ENCODE measurements at regions not wholly inside any gene's neighbourhood (a gene's known extent, or its start where the extent isn't known, plus 50 kb on each side); places are given as distances from the start of the nearest gene placed in this dataset.
"Not testable (repeated sequence)": the region's sequence is repeated elsewhere in the genome, so short reads cannot be mapped to it uniquely, and the experiment has no call there.

DNA sequence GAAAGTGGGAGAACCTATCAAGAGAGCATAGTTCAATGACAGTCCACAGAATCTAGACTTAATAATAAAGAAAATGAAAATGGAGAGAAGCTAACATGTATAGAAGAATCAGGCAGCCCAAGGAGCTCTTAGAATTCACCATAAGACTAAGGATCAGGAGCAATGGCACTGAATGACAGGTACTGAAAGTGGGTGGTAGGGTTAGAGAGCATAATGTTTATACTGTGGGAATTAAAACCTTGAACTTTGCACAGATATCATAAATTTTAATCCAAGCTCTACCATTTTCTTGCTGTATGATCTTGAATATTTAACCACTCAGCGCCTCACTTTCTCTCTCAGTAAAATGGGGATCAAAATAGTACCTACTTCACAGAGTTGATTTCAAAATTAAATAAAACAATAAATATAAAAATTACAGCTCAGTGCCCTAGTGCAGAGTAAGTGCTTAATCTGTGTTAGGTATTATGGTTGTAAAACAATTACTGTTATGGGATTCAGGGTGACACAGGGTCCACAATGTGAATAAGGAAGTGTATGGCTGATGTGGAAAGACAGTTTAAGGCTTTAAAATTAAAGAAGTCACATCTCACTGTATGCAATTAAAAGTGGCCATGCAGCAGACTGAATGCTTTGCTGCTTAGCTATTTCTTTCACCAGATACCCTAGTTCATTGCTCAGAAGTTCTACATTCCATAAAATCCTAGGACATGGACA lies 319.8 kb downstream of the HINT1 start:
- Histone ChIP-seq H3K4me1 (ENCODE audit: low read depth) (peaks cover 5% of the 10 kb centered on the region), H3K4me3 (no peak overlapping the region), H3K36me3 (ENCODE audit: low read depth) (no peaks in the 10 kb centered on the region), H3K9me3 (peaks cover 4% of the 10 kb centered on the region)
- TF ChIP-seq, protein P1, sequence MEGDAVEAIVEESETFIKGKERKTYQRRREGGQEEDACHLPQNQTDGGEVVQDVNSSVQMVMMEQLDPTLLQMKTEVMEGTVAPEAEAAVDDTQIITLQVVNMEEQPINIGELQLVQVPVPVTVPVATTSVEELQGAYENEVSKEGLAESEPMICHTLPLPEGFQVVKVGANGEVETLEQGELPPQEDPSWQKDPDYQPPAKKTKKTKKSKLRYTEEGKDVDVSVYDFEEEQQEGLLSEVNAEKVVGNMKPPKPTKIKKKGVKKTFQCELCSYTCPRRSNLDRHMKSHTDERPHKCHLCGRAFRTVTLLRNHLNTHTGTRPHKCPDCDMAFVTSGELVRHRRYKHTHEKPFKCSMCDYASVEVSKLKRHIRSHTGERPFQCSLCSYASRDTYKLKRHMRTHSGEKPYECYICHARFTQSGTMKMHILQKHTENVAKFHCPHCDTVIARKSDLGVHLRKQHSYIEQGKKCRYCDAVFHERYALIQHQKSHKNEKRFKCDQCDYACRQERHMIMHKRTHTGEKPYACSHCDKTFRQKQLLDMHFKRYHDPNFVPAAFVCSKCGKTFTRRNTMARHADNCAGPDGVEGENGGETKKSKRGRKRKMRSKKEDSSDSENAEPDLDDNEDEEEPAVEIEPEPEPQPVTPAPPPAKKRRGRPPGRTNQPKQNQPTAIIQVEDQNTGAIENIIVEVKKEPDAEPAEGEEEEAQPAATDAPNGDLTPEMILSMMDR (IDR thresholded peaks at IDR 0.05) = no peak
- DNase-seq = no peak
- intact Hi-C loops (cut with DNase I, micrococcal nuclease) = no loop called here
- ATAC-seq = peak; percentile 76

DNA sequence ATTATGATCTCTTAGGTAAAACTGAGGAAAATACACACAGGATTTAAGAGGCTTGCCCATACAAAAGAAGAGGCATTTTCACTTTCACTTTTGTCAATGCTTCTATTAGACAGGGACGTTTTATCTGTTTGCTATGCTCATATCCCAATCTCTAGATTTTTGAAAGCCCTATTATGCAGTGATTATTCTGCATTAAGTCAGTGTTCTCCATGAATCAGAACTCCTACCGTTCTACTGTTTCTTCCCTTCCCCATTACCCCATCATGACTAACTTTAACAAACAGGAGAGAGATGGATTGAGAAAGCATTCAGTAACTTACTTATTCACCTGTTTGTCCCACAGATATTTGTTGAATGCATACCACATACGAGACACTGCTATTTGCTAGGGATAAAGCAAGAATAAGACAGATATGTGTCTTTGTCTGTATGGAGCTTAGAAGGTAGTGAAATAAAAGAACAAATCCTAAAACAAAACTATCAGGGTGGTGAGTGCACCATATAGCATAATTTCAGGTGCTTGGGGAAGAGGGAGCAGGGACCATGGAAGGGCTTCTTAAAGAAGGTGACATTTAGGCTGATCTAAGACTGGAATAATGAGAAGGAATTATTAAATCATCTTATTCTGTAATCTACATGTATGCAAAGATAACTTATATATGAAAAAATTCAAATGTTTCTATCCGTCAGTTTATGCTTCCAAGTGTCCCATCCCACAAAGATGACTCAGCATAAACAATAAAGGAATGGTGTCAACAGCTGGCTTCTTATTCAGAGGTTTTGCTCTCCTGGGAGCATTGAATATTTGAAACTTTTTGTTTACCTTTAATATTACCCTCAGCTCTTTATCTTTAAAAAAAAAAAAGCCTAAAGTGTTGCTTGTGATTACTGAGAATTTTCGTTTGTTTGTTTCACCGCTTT lies 328.1 kb downstream of the HINT1 start:
- TF ChIP-seq, protein P1 (IDR thresholded peaks at IDR 0.05) = no peak
- Histone ChIP-seq H3K36me3 (ENCODE audit: low read depth) (no peaks in the 10 kb centered on the region), H3K9me3 (no peaks in the 10 kb centered on the region), H3K4me3 (no peak overlapping the region), H3K4me1 (ENCODE audit: low read depth) (peaks cover 5% of the 10 kb centered on the region)
- DNase-seq (no peak), ATAC-seq (peak; percentile 48)
- intact Hi-C loops (cut with DNase I, micrococcal nuclease) = no loop called here

DNA sequence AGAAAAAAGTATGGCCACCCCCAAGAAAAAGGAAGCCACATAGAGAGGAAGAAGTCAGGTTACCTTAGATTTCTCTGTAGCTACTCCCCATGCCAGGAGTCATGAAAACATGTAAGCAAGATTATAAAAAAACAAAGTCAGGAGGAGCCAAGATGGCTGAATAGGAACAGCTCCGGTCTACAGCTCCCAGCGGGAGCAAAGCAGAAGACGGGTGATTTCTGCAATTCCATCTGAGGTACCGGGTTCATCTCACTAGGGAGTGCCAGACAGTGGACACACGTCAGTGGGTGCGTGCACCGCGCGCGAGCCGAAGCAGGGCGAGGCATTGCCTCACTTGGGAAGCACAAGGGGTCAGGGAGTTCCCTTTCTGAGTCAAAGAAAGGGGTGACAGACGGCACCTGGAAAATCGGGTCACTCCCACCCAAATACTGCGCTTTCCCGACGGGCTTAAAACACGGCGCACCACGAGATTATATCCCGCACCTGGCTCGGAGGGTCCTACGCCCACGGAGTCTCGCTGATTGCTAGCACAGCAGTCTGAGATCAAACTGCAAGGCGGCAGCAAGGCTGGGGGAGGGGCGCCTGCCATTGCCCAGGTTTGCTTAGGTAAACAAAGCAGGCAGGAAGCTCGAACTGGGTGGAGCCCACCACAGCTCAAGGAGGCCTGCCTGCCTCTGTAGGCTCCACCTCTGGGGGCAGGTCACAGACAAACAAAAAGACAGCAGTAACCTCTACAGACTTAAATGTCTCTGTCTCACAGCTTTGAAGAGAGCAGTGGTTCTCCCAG lies 347.3 kb downstream of the HINT1 start:
- ATAC-seq; H3K9me3 ChIP-seq; H3K36me3 ChIP-seq (ENCODE audit: low read depth); intact Hi-C loops (cut with DNase I, micrococcal nuclease); H3K4me1 ChIP-seq (ENCODE audit: low read depth); H3K4me3 ChIP-seq: not testable (repeated sequence)
- DNase-seq = peak in 1 of 3 donors; percentile 29

DNA sequence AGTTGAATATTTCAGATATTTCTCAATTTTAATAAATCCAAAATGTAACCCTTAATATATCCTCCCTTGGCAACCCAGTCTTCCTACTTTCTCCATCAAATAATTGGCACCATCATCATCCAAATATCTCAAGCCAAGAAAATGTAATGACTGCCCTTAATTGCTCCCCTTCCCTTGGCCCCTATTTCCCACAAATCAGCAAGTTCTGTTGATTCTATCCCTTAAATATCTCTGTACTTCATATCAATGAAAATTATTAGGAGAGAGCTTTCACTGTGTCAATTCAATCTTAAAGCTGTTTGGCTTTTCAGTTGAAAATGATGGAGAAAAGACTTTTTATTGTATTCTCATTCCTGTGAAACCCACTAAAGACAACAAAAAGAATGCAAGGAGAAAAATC lies 349.8 kb downstream of the HINT1 start:
- intact Hi-C loops (cut with DNase I, micrococcal nuclease) = no loop called here
- H3K4me1 ChIP-seq (ENCODE audit: low read depth) = no peaks in the 10 kb centered on the region
- H3K9me3 ChIP-seq = no peaks in the 10 kb centered on the region
- no peaks in the 10 kb centered on the region for H3K36me3 ChIP-seq (ENCODE audit: low read depth)
- DNase-seq (no peak), ATAC-seq (no peak)
- TF ChIP-seq, protein P1 (IDR thresholded peaks at IDR 0.05) = no peak
- no peak overlapping the region for H3K4me3 ChIP-seq

DNA sequence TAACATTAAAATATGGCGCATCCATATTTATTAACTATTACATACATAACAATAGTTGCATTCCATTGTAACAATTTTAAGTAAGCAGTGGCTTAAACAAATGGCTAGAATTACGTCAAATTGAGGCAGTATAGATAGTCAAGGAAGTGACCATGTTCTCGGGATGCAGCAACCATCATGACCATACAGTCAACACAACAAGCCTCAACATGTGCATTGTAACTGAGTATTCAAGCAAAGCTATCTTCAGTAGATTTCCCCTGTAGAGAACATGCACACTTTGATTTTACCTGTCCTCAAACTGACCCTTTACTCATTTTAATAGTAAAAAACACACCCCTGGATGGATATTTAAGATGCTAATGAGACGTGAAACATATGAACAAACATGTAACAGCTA lies 356.4 kb downstream of the HINT1 start:
- Histone ChIP-seq H3K9me3 (no peaks in the 10 kb centered on the region), H3K4me1 (ENCODE audit: low read depth) (no peaks in the 10 kb centered on the region), H3K36me3 (ENCODE audit: low read depth) (no peaks in the 10 kb centered on the region), H3K4me3 (no peak overlapping the region)
- DNase-seq (no peak), ATAC-seq (no peak)
- intact Hi-C loops (cut with DNase I, micrococcal nuclease) = no loop called here
- TF ChIP-seq, protein P1 (IDR thresholded peaks at IDR 0.05) = no peak
